ENCODE measurements at regions not wholly inside any gene's neighbourhood (a gene's known extent, or its start where the extent isn't known, plus 50 kb on each side); places are given as distances from the start of the nearest gene placed in this dataset.

DNA sequence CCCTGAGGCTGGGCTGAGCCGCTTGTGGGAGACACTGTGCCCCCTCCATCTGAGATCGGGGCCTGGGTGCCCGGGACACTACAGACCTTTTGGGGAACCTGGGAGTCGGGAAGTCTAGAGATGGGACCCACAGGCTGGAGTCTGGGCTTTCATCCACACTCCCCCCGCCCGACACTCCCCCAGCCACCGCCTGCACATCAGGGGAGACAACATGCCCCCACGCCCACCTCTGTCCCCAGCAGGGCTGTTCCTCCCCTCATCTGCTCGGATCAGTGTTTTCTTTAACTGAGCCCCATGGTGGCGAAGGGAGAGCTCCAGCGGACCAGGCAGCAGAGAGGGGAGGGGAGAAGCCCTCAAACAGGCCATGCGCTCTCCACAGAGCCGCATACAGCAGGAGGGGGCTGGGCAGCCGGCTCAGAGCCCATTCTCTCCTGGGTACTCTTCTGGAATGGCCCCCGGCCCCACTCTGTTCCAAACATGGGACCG lies 174.7 kb downstream of the IGLL1 start:
- no peak overlapping the region for H3K27ac ChIP-seq (ENCODE audit: poor library complexity, severe bottlenecking)
- DNase-seq (ENCODE audit: low spot score) (no peak), ATAC-seq (ENCODE audit: low read depth) (no peak)
- no peaks in the 10 kb centered on the region for H3K36me3 ChIP-seq (ENCODE audit: low read depth)
- H3K27me3 ChIP-seq (ENCODE audit: insufficient read depth, poor library complexity, severe bottlenecking) = no peaks in the 10 kb centered on the region
- H3K4me1 ChIP-seq (ENCODE audit: insufficient read depth, poor library complexity, severe bottlenecking) = no peaks in the 10 kb centered on the region
- no peaks in the 10 kb centered on the region for H3K9me3 ChIP-seq (ENCODE audit: severe bottlenecking)
- no peak overlapping the region for H3K4me3 ChIP-seq (ENCODE audit: severe bottlenecking)
- TF ChIP-seq CTCF (IDR thresholded peaks at IDR 0.05; ENCODE audit: poor library complexity, severe bottlenecking) = no peak

DNA sequence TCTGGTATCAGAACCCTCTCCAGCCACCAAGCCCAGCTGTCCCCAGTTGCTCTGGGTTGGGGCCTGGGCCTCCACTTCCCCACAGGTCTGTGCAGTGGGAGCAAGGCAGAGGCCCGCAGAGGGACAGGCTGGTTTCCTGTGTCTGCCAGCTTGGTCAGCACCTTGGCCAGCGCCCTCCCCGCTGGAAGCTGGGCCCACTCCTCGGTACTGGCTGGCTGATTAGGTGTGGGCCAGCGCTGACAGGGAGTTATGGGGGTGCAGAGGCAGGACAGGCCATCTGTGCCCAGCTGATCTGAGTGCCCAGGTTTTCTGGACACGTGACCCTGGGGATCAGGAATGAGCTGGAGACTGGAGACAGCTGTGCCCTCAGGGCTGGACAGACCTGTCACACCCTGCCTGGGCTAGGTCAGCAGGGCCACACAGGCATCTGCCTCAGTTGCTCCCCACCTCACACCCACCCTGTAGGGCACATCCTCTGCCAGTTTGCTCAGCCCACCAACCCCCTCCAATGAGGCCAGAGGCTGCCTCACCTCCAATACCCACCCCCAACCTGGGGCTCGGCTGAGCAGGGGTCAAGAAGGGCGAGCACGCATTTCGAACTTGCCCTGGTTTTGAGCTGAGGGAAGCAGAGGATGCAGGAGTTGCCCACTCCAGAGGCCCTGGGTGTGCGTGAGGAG lies 175.3 kb downstream of the IGLL1 start:
- H3K36me3 ChIP-seq (ENCODE audit: low read depth) = no peaks in the 10 kb centered on the region
- no peaks in the 10 kb centered on the region for H3K4me1 ChIP-seq (ENCODE audit: insufficient read depth, poor library complexity, severe bottlenecking)
- ATAC-seq (ENCODE audit: low read depth) (no peak), DNase-seq (ENCODE audit: low spot score) (no peak)
- H3K27me3 ChIP-seq (ENCODE audit: insufficient read depth, poor library complexity, severe bottlenecking) = no peaks in the 10 kb centered on the region
- no peak overlapping the region for H3K27ac ChIP-seq (ENCODE audit: poor library complexity, severe bottlenecking)
- TF ChIP-seq CTCF (IDR thresholded peaks at IDR 0.05; ENCODE audit: poor library complexity, severe bottlenecking) = no peak
- H3K4me3 ChIP-seq (ENCODE audit: severe bottlenecking) = no peak overlapping the region
- H3K9me3 ChIP-seq (ENCODE audit: severe bottlenecking) = no peaks in the 10 kb centered on the region

DNA sequence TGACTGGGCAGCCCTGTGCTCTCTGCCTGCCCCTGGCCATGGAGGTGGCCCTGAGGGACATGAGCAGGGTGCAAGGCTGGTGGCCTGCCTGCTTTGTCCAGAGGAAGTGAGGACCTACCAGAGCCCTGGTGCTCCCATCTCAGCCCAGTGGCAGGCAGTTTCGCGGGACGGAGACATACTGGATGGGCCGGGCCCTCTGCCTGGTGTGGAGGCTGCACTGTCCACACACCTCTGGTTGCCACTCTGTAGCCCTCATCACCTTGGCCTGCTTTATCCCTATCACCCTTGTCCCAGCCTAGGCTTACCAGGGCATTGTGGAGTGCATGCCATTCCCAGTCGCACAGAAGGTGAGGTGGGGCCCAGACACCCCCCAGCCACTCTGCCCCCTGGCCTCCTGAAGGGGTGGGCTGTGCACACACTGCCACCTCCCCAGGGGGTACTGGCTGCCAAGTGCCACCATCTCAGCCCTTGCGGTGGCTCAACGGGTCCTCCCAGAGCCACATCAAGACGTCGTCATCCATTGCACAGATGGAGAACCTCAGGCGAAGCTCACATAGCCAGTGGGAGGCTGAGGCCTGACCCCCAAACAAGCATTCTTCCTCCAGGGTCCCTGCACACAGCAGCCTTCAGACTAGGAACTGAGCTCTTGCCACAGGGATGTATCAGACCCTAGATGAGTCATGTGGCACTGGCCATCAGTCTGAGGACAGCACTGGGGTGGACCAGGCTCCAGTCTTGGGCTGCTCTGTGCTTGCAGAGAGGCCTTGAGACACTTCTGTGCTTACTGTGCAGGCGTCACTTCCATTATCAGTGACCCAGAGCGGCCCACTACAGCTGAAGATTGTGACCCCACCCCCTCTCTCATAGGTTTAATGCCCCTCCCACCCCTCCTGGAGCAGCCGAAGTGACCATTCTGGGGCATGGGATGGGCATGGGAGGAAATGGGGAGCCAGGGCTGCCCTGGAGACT lies 176.1 kb downstream of the IGLL1 start:
- H3K27ac ChIP-seq (ENCODE audit: poor library complexity, severe bottlenecking) = no peak overlapping the region
- DNase-seq (ENCODE audit: low spot score) (no peak), ATAC-seq (ENCODE audit: low read depth) (no peak)
- no peaks in the 10 kb centered on the region for H3K36me3 ChIP-seq (ENCODE audit: low read depth)
- H3K27me3 ChIP-seq (ENCODE audit: insufficient read depth, poor library complexity, severe bottlenecking) = no peaks in the 10 kb centered on the region
- H3K4me1 ChIP-seq (ENCODE audit: insufficient read depth, poor library complexity, severe bottlenecking) = no peaks in the 10 kb centered on the region
- H3K9me3 ChIP-seq (ENCODE audit: severe bottlenecking) = no peaks in the 10 kb centered on the region
- no peak overlapping the region for H3K4me3 ChIP-seq (ENCODE audit: severe bottlenecking)
- TF ChIP-seq CTCF (IDR thresholded peaks at IDR 0.05; ENCODE audit: poor library complexity, severe bottlenecking) = no peak

- H3K9me3 ChIP-seq (ENCODE audit: severe bottlenecking) = no peaks in the 10 kb centered on the region
- peak overlapping the region; percentile 45 for H3K4me3 ChIP-seq (ENCODE audit: severe bottlenecking)
- no peaks in the 10 kb centered on the region for H3K36me3 ChIP-seq (ENCODE audit: low read depth)
- no peak for ATAC-seq (ENCODE audit: low read depth)
- H3K4me1 ChIP-seq (ENCODE audit: insufficient read depth, poor library complexity, severe bottlenecking) = no peaks in the 10 kb centered on the region
- no peak for DNase-seq (ENCODE audit: low spot score)
- no peak overlapping the region for H3K27ac ChIP-seq (ENCODE audit: poor library complexity, severe bottlenecking)
- TF ChIP-seq CTCF (IDR thresholded peaks at IDR 0.05; ENCODE audit: poor library complexity, severe bottlenecking) = no peak
- H3K27me3 ChIP-seq (ENCODE audit: insufficient read depth, poor library complexity, severe bottlenecking) = no peaks in the 10 kb centered on the region
Observed at GRCh38 chr22:23403152-23403719, 176.9 kb downstream of the IGLL1 start.

All from RWPE2 (cell line).